ENCODE measurements at regions not wholly inside any gene's neighbourhood (a gene's known extent, or its start where the extent isn't known, plus 50 kb on each side); places are given as distances from the start of the nearest gene placed in this dataset.

DNA sequence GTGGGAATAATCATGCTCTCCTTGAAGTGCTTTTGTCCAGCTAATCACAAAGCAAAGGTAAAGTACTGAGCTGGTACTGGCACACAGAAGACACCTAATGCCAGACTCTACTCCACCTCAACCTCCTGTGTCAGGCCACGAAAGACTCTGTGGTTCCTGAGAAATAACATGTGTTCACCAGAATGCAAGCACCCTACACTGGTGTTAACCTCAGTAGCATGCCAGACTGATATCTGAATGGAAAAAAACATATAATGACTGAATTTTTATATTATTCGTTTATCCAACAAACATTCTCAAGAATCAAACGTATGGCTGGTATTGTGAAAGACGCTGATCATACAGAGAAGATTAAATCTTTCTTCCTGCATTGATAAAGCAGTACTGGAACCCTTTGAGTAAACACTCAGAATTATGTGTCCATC is 97.1 kb upstream of the IFNE start:
- peaks cover 3% of the 10 kb centered on the region for H3K27me3 Mint-ChIP-seq
- H3K4me3 Mint-ChIP-seq = no peak overlapping the region
- peaks cover 3 to 7% (median 6%) of the 10 kb centered on the region in 3 donors for H3K4me1 Mint-ChIP-seq
- no peaks in the 10 kb centered on the region for H3K9me3 Mint-ChIP-seq
- no peak overlapping the region for H3K27ac Mint-ChIP-seq
- no peaks in the 10 kb centered on the region for H3K36me3 Mint-ChIP-seq

DNA sequence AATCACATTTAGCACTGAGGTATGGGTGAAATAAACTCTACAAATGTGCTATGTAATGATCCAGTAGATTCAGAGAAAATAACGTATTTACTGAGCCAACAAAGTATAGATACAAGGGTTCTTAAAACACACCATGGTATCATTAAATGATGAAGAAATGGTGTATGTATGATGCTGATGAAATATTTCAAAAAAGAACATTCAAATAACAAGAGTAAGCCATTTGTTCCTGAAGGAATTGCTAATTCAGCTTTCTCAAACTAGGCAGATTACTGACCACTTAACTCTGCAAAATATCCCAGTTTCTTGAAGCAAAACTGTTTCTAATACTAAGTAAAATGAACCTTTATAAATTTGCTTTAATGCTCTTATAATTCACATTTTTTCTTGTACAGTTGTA is 97.6 kb upstream of the IFNE start:
- Mint-ChIP-seq H3K4me3 (no peak overlapping the region), H3K4me1 (peaks cover 3 to 7% (median 6%) of the 10 kb centered on the region in 3 donors), H3K27me3 (peaks cover 3% of the 10 kb centered on the region), H3K9me3 (no peaks in the 10 kb centered on the region), H3K36me3 (no peaks in the 10 kb centered on the region), H3K27ac (no peak overlapping the region)

DNA sequence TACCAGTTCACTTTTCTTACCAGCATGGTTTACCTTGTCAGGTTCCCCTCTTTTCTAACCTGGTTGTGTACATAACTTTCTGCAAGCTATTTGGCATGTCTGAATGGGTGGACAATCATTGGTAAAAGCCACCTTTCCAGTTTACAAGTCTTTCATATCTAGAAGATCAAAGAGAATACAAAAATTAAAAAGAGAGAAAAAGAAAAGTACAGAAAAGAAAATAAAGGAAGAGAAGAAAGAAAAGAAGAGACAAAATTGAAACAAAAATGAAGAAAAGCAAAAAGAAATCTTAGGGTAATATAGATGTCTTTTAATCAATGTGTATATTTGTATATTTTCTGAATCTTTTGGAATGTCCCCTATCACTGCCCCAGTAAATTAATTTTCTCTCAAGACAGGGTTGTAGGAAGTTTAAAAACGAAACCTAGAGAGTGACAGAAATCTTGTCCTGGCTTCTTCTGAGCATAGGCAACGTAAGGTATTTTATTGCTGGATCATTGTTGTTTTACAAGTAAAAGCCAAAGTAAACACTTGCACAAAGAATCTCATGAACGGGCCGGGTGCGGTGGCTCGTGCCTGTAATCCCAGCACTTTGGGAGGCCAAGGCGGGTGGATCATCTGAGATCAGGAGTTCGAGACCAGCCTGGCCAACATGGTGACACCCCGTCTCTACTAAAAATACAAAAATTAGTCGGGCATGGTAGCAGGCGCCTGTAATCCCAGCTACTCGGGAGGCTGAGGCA is 98.7 kb upstream of the IFNE start:
- Mint-ChIP-seq H3K36me3 (no peaks in the 10 kb centered on the region), H3K4me3 (no peak overlapping the region), H3K9me3 (no peaks in the 10 kb centered on the region), H3K4me1 (peaks cover 3 to 7% (median 6%) of the 10 kb centered on the region in 3 donors), H3K27me3 (peaks cover 5% of the 10 kb centered on the region), H3K27ac (no peak overlapping the region)

DNA sequence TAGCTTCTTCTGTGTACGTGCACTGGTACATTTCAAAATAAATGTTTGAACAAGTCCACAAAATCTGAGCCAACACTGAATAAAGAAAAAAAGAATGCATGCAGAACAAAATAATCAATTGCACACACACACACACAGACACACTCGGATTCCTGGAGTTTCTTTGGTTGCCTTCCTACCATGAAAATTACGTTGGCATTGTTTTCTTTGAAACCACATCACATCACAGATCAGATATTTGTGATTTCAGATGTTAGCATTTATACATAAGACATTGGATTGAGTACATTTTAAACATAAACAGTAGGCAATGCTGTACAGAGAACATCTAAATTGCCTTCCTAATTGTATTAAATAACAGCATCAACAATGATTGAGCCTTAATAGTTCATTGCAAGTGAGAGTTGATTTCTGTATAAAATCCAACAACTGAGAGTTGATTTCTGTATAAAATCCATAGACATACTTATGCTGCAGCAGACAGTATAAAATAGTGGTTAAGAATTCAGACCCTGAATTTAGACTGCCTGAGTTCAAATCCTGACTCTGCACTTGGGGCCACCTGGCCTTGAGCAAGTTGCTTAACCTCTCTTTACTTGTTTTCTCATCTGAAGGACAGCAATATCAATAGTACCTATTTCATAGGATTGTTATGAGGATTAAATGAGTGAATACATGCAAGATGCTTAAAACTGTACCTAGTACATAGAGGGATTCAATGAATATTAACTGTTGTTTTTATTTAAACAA is 101.7 kb upstream of the IFNE start:
- Mint-ChIP-seq H3K27me3 (peaks cover 8% of the 10 kb centered on the region), H3K9me3 (peaks cover 0 to 2% (median 0%) of the 10 kb centered on the region in 3 donors), H3K4me3 (no peak overlapping the region), H3K27ac (no peak overlapping the region), H3K4me1 (peaks cover 0 to 5% (median 3%) of the 10 kb centered on the region in 3 donors), H3K36me3 (no peaks in the 10 kb centered on the region)

DNA sequence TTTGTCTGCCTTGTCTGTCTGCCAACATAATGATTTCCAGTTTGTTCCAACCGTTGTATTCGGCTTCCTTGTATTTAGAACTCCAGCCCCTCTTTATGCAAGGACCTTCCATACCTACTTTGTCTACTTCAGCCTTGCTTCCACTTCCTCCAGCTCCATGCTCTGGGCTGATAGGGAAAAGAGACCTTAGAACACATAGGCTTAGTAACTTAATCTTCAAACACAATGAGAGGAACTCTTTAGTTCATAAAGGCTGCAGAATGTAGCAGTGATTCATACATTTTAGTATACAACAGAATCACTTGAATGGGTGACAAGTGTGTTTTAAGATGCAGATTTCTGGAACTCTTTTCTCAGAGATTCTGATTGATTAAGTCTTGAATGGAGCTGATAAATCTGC is 102.8 kb upstream of the IFNE start:
- Mint-ChIP-seq H3K9me3 (peaks cover 0 to 2% (median 0%) of the 10 kb centered on the region in 3 donors), H3K27me3 (peaks cover 12% of the 10 kb centered on the region), H3K27ac (no peak overlapping the region), H3K4me3 (no peak overlapping the region), H3K36me3 (no peaks in the 10 kb centered on the region), H3K4me1 (peaks cover 0 to 3% (median 0%) of the 10 kb centered on the region in 3 donors)

DNA sequence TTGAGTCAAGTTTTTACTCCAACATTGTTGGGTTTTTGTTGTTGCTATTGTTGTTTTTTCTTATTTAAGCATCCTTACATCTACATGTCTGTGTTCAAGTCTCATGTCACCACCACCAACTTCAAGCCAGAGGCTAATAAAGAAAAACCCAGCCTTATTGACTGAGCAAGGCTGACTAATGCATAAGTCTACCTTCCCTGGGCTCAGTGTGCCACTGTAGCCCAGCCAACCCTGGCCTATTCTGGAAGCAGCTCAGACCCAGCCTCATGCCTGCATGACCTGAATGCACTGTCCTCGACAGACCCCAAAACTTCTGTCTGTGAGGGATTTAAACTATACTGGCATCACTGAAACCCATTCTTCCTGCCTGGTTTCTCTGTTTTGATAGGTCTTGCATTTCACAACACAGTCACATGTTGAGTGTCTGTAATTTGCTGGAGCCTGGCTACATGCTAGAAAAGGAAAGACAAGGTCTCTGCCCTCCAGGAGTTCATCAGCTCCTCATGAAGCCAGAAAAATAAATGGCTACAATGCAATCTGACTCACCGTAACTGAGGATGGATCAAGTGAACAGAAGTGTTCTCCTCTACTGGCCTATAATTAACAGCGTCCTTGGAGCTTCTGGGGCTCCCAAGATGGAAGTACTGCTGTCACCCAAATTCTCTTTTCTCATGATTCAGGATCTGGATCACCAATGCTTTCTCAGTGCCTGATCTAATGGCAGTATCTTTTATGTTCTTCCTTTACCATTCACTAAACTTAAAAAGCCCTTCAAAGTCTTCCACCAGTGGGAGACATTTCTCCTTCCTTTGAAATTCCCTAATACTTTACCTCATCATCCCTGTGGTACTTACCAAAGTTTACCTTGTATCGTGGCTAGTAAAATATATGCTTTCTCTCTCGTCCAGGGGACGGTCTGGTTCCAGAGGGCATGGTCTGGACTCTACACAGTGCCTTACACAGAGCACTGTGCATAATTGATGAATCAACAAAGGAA is 103.9 kb upstream of the IFNE start:
- Mint-ChIP-seq H3K27me3 (peaks cover 9% of the 10 kb centered on the region), H3K9me3 (peaks cover 0 to 2% (median 0%) of the 10 kb centered on the region in 3 donors), H3K4me3 (no peak overlapping the region), H3K4me1 (peaks cover 0 to 3% (median 0%) of the 10 kb centered on the region in 3 donors), H3K36me3 (no peaks in the 10 kb centered on the region), H3K27ac (no peak overlapping the region)

DNA sequence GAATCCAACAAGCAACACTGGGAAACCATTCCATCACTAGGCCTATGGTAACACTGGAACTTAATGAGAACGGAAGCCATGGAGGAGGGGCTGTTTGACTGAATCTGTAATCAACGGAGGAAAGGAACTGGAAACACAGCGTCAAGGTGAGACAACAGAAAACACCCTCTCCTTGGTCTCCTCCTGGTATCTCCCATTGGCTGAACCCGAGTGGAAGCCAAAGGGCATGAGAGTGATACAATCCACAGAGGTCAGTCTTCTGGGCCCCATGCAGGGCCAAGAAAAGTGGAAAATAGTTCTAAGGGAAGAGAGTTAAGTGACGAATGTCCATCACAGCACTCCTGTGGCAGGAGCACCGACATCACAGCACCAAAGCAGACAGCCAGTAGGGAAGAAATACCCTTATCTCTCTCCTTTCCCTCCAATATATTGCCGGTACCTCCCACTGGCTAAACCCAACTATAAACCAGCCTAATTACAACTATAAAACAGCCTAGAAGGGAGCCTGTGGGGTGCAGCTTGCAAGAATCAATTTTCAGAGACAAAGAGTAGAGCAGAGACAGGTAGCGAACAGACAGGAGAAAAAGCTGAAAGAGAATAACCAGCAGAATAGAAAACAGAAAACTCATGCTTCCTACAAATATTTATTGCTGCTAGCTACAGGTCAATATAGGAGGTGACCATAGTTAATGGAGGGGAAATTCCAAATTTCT is 107.4 kb upstream of the IFNE start:
- no peaks in the 10 kb centered on the region for H3K4me1 Mint-ChIP-seq
- H3K9me3 Mint-ChIP-seq = peaks cover 0 to 2% (median 0%) of the 10 kb centered on the region in 3 donors
- no peaks in the 10 kb centered on the region for H3K36me3 Mint-ChIP-seq
- H3K27me3 Mint-ChIP-seq = peaks cover 9% of the 10 kb centered on the region
- no peak overlapping the region for H3K4me3 Mint-ChIP-seq
- H3K27ac Mint-ChIP-seq = no peak overlapping the region

DNA sequence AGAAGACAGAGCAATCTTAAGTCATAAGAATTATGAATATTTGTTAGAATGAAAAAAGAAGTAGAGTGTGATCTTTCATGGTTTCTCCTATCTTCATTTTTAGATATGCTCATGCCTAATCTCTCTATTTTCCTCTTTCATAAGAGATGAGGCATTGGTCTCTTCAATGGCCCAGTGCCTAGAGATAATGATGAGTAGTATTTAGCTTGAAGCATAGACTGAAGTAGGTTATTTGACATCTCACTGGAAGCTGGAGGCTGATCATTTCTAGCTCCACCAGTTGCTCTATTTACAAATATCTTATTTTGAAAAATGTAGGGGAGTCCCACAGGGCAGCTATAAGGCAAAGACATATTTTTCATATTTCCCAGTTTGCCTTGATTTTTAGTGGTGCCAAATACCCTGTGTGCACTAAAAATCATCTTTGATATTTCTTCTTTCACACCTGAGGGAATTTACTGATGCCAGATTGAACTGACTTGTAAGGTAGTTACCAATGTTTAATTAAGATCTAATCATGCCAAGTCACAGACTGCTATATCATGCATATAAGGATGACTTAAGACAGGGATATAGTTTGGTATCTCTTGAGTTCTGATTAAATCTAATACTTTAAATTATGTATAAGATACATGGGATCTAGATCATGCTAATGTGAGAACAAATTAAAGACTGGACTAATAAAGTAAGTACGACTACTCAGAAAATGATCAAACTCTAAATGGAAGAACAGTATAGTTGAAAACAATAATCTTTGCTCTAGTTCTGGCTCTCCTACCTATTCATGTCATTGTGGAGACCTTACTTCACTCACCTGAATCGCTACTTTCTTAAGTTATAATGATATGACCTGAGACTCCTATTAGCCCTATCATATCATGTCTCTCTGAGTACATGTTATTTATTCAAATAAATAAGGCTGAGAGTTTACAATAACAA is 108.2 kb upstream of the IFNE start:
- Mint-ChIP-seq H3K4me3 (no peak overlapping the region), H3K27ac (no peak overlapping the region), H3K27me3 (peaks cover 7% of the 10 kb centered on the region), H3K36me3 (no peaks in the 10 kb centered on the region), H3K9me3 (peaks cover 0 to 2% (median 0%) of the 10 kb centered on the region in 3 donors), H3K4me1 (no peaks in the 10 kb centered on the region)

DNA sequence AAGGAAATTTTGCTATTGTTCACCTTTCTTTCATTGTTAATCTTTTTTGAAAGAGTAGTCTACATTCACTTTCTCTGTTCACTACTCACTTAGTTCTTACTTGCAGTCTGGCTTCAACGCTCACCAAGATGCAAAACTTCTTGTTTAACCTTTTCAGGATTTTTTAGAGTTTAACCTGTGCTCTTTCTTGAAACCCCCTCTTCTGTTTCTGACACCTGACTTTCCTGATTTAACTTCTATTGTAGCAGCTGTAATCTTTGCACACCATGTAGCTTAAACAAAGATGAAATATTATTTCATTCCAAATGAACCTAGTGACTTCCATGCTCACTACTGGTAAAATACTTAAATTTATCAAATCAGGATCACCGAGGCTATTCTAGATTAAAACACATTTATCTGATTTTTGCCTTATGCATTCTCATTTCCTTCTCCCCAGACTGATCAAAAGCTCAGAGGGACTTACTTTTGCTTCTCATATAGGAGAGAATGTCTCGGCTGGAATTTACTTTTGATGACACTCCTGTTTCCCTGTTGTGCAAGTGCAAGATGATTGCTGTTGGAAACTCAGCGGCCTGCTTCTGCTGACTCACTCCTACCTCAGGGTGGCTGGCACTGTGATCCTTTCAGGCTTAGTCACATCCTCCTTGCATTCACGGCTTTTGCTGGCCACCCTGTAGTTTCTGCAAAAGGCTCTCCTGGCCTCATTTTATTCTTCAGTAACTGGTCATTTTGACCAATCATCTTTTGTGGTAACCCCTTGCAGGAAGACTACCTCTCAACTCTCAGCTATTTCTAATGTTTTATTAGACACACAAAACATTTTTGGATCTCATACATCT is 109.3 kb upstream of the IFNE start:
- Mint-ChIP-seq H3K36me3 (no peaks in the 10 kb centered on the region), H3K27ac (no peak overlapping the region), H3K27me3 (peaks cover 8% of the 10 kb centered on the region), H3K4me3 (no peak overlapping the region), H3K9me3 (peaks cover 0 to 1% (median 0%) of the 10 kb centered on the region in 3 donors), H3K4me1 (no peaks in the 10 kb centered on the region)

DNA sequence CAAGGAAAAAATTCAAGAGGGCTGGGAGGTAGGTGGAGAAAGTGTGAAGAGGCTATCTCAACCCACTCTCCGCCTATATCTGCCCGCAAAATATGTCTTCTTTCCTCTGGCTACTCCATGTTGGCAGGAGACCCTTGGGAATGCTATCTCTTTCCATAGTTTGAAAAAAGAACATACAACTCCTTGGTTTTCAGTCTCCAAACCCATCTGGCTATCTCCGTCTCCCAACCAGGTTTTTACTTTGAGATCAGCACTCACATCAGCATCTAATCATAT is 109.9 kb upstream of the IFNE start:
- no peak overlapping the region for H3K4me3 Mint-ChIP-seq
- no peaks in the 10 kb centered on the region for H3K9me3 Mint-ChIP-seq
- H3K36me3 Mint-ChIP-seq = no peaks in the 10 kb centered on the region
- H3K27ac Mint-ChIP-seq = no peak overlapping the region
- H3K27me3 Mint-ChIP-seq = peaks cover 8% of the 10 kb centered on the region
- H3K4me1 Mint-ChIP-seq = no peaks in the 10 kb centered on the region

DNA sequence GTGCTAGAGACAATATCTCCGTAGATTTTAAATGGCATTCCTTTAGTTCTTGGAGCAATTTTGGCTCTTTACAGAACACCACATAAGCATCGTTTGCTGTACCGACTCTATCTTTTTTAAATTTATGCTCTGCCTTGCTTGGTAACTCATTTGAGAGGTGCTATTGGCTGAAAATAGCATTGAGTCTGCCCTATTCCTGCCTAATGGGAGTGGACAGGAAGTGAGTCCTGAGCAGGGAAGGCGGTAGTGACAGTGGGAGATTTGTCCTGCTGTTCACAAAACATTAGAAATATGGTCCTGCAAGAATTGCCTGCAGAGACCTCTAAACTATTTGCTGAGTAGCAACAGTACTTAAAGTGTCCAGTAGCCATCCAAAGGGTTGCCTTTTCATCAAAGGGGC is 115.2 kb upstream of the IFNE start:
- Mint-ChIP-seq H3K36me3 (no peaks in the 10 kb centered on the region), H3K27ac (no peak overlapping the region), H3K27me3 (peaks cover 10% of the 10 kb centered on the region), H3K4me3 (no peak overlapping the region), H3K4me1 (no peaks in the 10 kb centered on the region), H3K9me3 (no peaks in the 10 kb centered on the region)

DNA sequence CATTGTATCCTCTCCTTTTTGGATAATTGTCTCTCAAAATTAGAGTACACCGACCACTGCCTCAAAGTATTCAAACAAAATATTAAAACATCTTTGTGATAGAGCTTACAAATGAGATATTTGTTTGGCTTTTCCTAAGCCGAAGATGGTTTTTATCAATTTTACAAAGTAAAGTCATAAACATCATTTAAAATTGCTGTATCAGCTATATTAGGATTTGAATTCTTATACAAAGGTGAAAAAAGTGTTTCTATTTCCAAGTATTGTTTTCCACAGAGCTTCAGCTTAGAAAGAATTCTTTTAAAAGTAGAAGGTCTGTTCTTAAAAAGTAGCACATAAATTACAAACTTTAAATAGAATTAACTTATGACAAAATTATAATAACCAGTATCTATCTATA is 116.6 kb upstream of the IFNE start:
- Mint-ChIP-seq H3K9me3 (no peaks in the 10 kb centered on the region), H3K4me1 (no peaks in the 10 kb centered on the region), H3K27me3 (peaks cover 11% of the 10 kb centered on the region), H3K27ac (no peak overlapping the region), H3K4me3 (no peak overlapping the region), H3K36me3 (no peaks in the 10 kb centered on the region)

DNA sequence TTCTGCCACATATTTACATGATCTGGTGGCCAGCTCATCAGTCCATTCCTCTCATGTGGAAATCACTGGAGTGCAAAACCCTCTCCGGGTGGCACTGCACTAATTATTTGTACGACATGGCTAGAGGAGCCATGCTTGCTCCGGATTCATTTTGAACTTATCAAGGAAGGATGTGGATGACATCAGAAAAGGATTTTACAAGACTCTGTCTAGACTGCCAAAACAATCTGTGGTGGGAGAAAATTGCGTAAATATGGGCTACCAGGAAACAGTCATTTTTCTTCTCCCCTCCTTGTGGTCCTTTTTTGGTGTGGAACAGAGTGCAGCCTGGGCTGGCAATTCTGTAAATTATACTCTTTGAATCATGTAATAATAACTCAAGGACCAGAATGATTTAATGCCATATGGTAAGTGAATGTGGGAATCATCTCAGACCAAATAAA is 123.4 kb upstream of the IFNE start:
- H3K27me3 Mint-ChIP-seq = peaks cover 10% of the 10 kb centered on the region
- H3K9me3 Mint-ChIP-seq = no peaks in the 10 kb centered on the region
- H3K27ac Mint-ChIP-seq = no peak overlapping the region
- peaks cover 0 to 2% (median 2%) of the 10 kb centered on the region in 3 donors for H3K4me1 Mint-ChIP-seq
- H3K4me3 Mint-ChIP-seq = no peak overlapping the region
- H3K36me3 Mint-ChIP-seq = no peaks in the 10 kb centered on the region
